ENCODE measurements at regions not wholly inside any gene's neighbourhood (a gene's known extent, or its start where the extent isn't known, plus 50 kb on each side); places are given as distances from the start of the nearest gene placed in this dataset.

DNA sequence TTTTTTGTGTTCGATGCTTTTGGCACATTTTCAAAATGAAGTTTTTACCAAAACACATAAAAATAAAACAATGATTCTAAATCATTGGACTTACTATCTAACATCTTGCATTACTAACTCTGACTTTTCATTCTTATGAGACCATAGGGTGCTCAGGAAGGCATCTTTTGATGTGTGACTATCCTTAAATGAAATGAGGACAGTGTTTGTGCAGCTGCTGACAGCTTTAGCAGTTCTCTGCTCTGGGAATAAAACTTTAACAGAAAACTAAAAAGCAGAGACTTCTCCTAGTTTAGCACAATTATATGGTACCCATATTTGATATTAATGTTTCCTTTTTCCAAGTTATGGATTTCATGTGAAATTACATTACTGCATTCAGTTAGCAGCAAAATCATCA, 471.6 kb downstream of the ARL4A start:
- Histone ChIP-seq H3K4me2 (replicated peaks; ENCODE audit: low read depth, low read length, poor library complexity, severe bottlenecking) (no peak overlapping the region), H3K4me1 (ENCODE audit: control insufficient read depth in 2 of 2, insufficient read depth in 2 of 2, low read length in 2 of 2) (peaks cover 0 to 3% of the 10 kb centered on the region in 2 donors), H3K9me3 (ENCODE audit: control extremely low read depth in 1 of 3, control insufficient read depth in 2 of 3, insufficient read depth in 1 of 3, low read length in 2 of 3) (no peaks in the 10 kb centered on the region), H3K27ac (ENCODE audit: low read length in 2 of 2) (no peak overlapping the region), H3K36me3 (replicated peaks in 1 of 2; ENCODE audit: control extremely low read depth in 1 of 2, control insufficient read depth in 1 of 2, extremely low read depth in 1 of 2, insufficient read depth in 2 of 2, low read length in 1 of 2) (no peaks in the 10 kb centered on the region), H3K79me2 (ENCODE audit: control insufficient read depth, insufficient read depth, low read length) (no peaks in the 10 kb centered on the region), H3K27me3 (replicated peaks in 1 of 4; ENCODE audit: control extremely low read depth in 1 of 4, control insufficient read depth in 3 of 4, insufficient read depth in 4 of 4, low read length in 3 of 4) (no peaks in the 10 kb centered on the region), H3K9ac (ENCODE audit: low read length) (no peak overlapping the region), H2AFZ (ENCODE audit: insufficient read depth, low read depth, low read length, poor library complexity, severe bottlenecking) (no peak overlapping the region), H3K4me3 (ENCODE audit: control extremely low read depth in 1 of 5, extremely low read depth in 1 of 5, insufficient read depth in 1 of 5, low read depth in 2 of 5, low read length in 4 of 5) (no peak overlapping the region), H4K20me1 (ENCODE audit: control insufficient read depth, insufficient read depth, low read length, poor library complexity, severe bottlenecking) (no peaks in the 10 kb centered on the region)
- no peaks in the 10 kb centered on the region for H3K27me3 Mint-ChIP-seq
- no CpG with 5 or more reads among the region's 1 CpG for WGBS (ENCODE audit: insufficient coverage)
- TF ChIP-seq EZH2 (IDR thresholded peaks at IDR 0.05; ENCODE audit: borderline replicate concordance, insufficient read depth, low read depth, low read length, poor library complexity, severe bottlenecking) = no peak
- TF ChIP-seq, protein P1, sequence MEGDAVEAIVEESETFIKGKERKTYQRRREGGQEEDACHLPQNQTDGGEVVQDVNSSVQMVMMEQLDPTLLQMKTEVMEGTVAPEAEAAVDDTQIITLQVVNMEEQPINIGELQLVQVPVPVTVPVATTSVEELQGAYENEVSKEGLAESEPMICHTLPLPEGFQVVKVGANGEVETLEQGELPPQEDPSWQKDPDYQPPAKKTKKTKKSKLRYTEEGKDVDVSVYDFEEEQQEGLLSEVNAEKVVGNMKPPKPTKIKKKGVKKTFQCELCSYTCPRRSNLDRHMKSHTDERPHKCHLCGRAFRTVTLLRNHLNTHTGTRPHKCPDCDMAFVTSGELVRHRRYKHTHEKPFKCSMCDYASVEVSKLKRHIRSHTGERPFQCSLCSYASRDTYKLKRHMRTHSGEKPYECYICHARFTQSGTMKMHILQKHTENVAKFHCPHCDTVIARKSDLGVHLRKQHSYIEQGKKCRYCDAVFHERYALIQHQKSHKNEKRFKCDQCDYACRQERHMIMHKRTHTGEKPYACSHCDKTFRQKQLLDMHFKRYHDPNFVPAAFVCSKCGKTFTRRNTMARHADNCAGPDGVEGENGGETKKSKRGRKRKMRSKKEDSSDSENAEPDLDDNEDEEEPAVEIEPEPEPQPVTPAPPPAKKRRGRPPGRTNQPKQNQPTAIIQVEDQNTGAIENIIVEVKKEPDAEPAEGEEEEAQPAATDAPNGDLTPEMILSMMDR (IDR thresholded peaks at IDR 0.05) = no peak
- H3K4me1 Mint-ChIP-seq = peaks cover 7% of the 10 kb centered on the region
- POLR2A ChIA-PET = no interaction called here
- DNase-seq (no peak), ATAC-seq (ENCODE audit: low read depth) (no peak)
- no peak overlapping the region for H3K27ac Mint-ChIP-seq
- CTCF ChIA-PET = no interaction called here
- H3K4me3 Mint-ChIP-seq = no peak overlapping the region
- no peaks in the 10 kb centered on the region for H3K9me3 Mint-ChIP-seq (ENCODE audit: insufficient read depth)
- intact Hi-C loops (cut with micrococcal nuclease) = no loop called here

DNA sequence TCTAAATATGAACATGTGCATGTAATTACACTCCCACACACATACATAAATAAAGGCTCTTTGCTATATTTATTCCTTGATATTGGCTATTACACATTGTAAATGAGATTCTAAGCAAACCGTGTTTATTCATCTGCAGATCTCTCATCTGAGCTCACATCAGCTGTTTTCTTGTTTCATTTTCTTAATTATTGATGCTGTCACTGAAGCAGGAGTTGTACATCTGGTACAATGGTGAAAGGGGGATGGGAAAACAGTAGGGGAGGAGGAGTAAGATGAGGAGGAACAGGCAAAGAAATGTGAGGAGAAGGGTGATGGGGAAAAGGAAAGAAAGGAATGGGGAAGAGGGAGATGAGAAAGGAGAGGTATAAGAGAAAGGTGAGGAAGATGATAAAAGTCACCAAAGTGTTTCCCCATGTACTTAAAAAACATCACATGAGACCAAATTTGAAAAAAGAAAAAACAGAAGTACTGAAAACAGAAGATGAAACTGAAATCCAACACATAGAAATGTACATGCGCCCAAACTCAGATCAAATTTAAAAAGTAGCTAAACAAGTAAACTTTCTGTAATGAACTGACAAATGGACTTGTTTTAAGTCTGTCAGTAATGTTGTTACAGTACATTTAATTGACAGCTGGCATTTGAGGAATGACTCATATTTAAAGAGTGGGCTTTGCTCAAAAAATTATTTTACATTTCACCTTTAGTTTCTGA, 472.2 kb downstream of the ARL4A start:
- H3K36me3 ChIP-seq (replicated peaks in 1 of 2; ENCODE audit: control extremely low read depth in 1 of 2, control insufficient read depth in 1 of 2, extremely low read depth in 1 of 2, insufficient read depth in 2 of 2, low read length in 1 of 2) = no peaks in the 10 kb centered on the region
- no CpG with 5 or more reads among the region's 2 CpGs for WGBS (ENCODE audit: insufficient coverage)
- peak overlapping the region; percentile 72 for H3K27ac Mint-ChIP-seq
- no peaks in the 10 kb centered on the region for H3K9me3 Mint-ChIP-seq (ENCODE audit: insufficient read depth)
- peak overlapping the region; percentile 27 for H2AFZ ChIP-seq (ENCODE audit: insufficient read depth, low read depth, low read length, poor library complexity, severe bottlenecking)
- DNase-seq = no peak
- no peak for ATAC-seq (ENCODE audit: low read depth)
- H3K27me3 Mint-ChIP-seq = no peaks in the 10 kb centered on the region
- H3K79me2 ChIP-seq (ENCODE audit: control insufficient read depth, insufficient read depth, low read length) = no peaks in the 10 kb centered on the region
- no peak overlapping the region for H3K4me2 ChIP-seq (replicated peaks; ENCODE audit: low read depth, low read length, poor library complexity, severe bottlenecking)
- H3K27me3 ChIP-seq (replicated peaks in 1 of 4; ENCODE audit: control extremely low read depth in 1 of 4, control insufficient read depth in 3 of 4, insufficient read depth in 4 of 4, low read length in 3 of 4) = no peaks in the 10 kb centered on the region
- no peaks in the 10 kb centered on the region for H3K9me3 ChIP-seq (ENCODE audit: control extremely low read depth in 1 of 3, control insufficient read depth in 2 of 3, insufficient read depth in 1 of 3, low read length in 2 of 3)
- no peak for TF ChIP-seq EZH2 (IDR thresholded peaks at IDR 0.05; ENCODE audit: borderline replicate concordance, insufficient read depth, low read depth, low read length, poor library complexity, severe bottlenecking)
- TF ChIP-seq, protein P1 (IDR thresholded peaks at IDR 0.05) = no peak
- H3K4me1 Mint-ChIP-seq = peaks cover 7% of the 10 kb centered on the region
- ChIA-PET CTCF (no interaction called here), POLR2A (no interaction called here)
- intact Hi-C loops (cut with micrococcal nuclease) = no loop called here
- H3K4me1 ChIP-seq (ENCODE audit: control insufficient read depth in 2 of 2, insufficient read depth in 2 of 2, low read length in 2 of 2) = peaks cover 0 to 3% of the 10 kb centered on the region in 2 donors
- H3K9ac ChIP-seq (ENCODE audit: low read length) = no peak overlapping the region
- H3K4me3 ChIP-seq (ENCODE audit: control extremely low read depth in 1 of 5, extremely low read depth in 1 of 5, insufficient read depth in 1 of 5, low read depth in 2 of 5, low read length in 4 of 5) = no peak overlapping the region
- no peaks in the 10 kb centered on the region for H4K20me1 ChIP-seq (ENCODE audit: control insufficient read depth, insufficient read depth, low read length, poor library complexity, severe bottlenecking)
- no peak overlapping the region for H3K4me3 Mint-ChIP-seq
- peak overlapping the region in 1 of 2 donors; percentile 26 for H3K27ac ChIP-seq (ENCODE audit: low read length in 2 of 2)
